Neural cell (in vitro differentiated cells): ENCODE measurements at regions not wholly inside any gene's neighbourhood (a gene's known extent, or its start where the extent isn't known, plus 50 kb on each side); places are given as distances from the start of the nearest gene placed in this dataset.

Experiments
- CTCF ChIP-seq: fragments of 450-650 bp; IDR thresholded peaks from 2 replicates; pipeline ENCODE4 v1.5.1; 2014; ENCODE audit warnings: antibody characterized with exemption, mild to moderate bottlenecking, moderate library complexity; ENCODE audit not compliant: poor library complexity, severe bottlenecking
- EP300 ChIP-seq: fragments of 450-650 bp; conservative IDR thresholded peaks from 2 replicates; pipeline ENCODE4 v1.6.1; 2014; ENCODE audit warnings: antibody characterized with exemption, mild to moderate bottlenecking, moderate library complexity; ENCODE audit not compliant: poor library complexity, severe bottlenecking
- RAD21 ChIP-seq: fragments of 450-650 bp; conservative IDR thresholded peaks from 2 replicates; pipeline ENCODE4 v1.6.1; 2014; ENCODE audit warnings: antibody characterized with exemption, mild to moderate bottlenecking, moderate library complexity
- TAF1 ChIP-seq: IDR thresholded peaks from 2 replicates; pipeline ENCODE4 v1.6.1; 2012; ENCODE audit warnings: low read depth

GRCh38 chr18:56282234-56283104, 355.9 kb downstream of the TXNL1 start:
- TF ChIP-seq CTCF = no peak
- TF ChIP-seq TAF1 = no peak
- no peak for TF ChIP-seq RAD21
- TF ChIP-seq EP300 = no peak
